K562 (cell line): ENCODE measurements at regions not wholly inside any gene's neighbourhood (a gene's known extent, or its start where the extent isn't known, plus 50 kb on each side); places are given as distances from the start of the nearest gene placed in this dataset.

ENCODE experiments used
- BDP1 ChIP-seq: IDR thresholded peaks from 3 replicates; pipeline ENCODE4 v1.6.1; 2011; ENCODE audit not compliant: insufficient read length, insufficient read depth
- GTF2A2 ChIP-seq: IDR thresholded peaks from 2 replicates; pipeline ENCODE4 v1.6.1; 2016; ENCODE audit warnings: mild to moderate bottlenecking, missing genetic modification characterization, missing compliant biosample characterization
- KLF1 ChIP-seq: fragments of 450-650 bp; IDR thresholded peaks from 2 replicates; pipeline ENCODE4 v1.6.1; 2016; ENCODE audit warnings: missing genetic modification characterization, missing compliant biosample characterization
- NBN ChIP-seq: fragments of 450-650 bp; IDR thresholded peaks from 2 replicates; pipeline ENCODE4 v1.6.1; 2016; ENCODE audit warnings: low read depth, mild to moderate bottlenecking
- NFIC ChIP-seq: fragments of 450-650 bp; IDR thresholded peaks from 2 replicates; pipeline ENCODE4 v1.6.1; 2017; ENCODE audit warnings: mild to moderate bottlenecking, inconsistent platforms
- PRPF4 ChIP-seq: fragments of 200-400 bp; formaldehyde crosslinking; IDR thresholded peaks from one replicate; pipeline ENCODE4 v1.6.1; 2017; ENCODE audit warnings: low read length, low read depth, mild to moderate bottlenecking; ENCODE audit not compliant: insufficient read depth, poor library complexity, severe bottlenecking
- TAF15 ChIP-seq: fragments of 200-400 bp; formaldehyde crosslinking; IDR thresholded peaks from 2 replicates; pipeline ENCODE4 v1.6.1; 2017; ENCODE audit warnings: mild to moderate bottlenecking, low read depth, low read length, moderate library complexity
- TBL1XR1 ChIP-seq, 2 experiments: IDR thresholded peaks; 2 replicates each; pipeline ENCODE4 v1.6.1; 2012; ENCODE audit warnings: improper control_type of control experiment in 2 of 2, low read length in 2 of 2, mild to moderate bottlenecking in 1 of 2
- TRIM24 ChIP-seq, 2 experiments: fragments of 450-650 bp; IDR thresholded peaks; 2 replicates each; pipeline ENCODE4 v1.6.1; 2016
- ZC3H4 ChIP-seq: sonication (generic); formaldehyde crosslinking; IDR thresholded peaks from 2 replicates; pipeline ENCODE4 v1.9.0; 2021; ENCODE audit warnings: missing genetic modification reagents, borderline replicate concordance
- ZNF175 ChIP-seq: fragments of 200-800 bp; sonication (Bioruptor generic); IDR thresholded peaks from 2 replicates; pipeline ENCODE4 v1.6.1; 2016; ENCODE audit warnings: low read depth, mild to moderate bottlenecking, missing genetic modification characterization, missing compliant biosample characterization
- ZNF23 ChIP-seq: fragments of 250-450 bp; sonication (Bioruptor Pico); IDR thresholded peaks from 2 replicates; pipeline ENCODE4 v1.4.0; 2020; ENCODE audit warnings: mild to moderate bottlenecking
- ZNF316 ChIP-seq: fragments of 450-650 bp; IDR thresholded peaks from 2 replicates; pipeline ENCODE4 v1.6.1; 2016
- ZNF551 ChIP-seq: fragments of 250-450 bp; sonication (Bioruptor Pico); IDR thresholded peaks from 2 replicates; pipeline ENCODE4 v1.5.0; 2021; ENCODE audit warnings: mild to moderate bottlenecking, moderate library complexity
- ZNF586 ChIP-seq: fragments of 450-650 bp; formaldehyde crosslinking; conservative IDR thresholded peaks from 2 replicates; pipeline ENCODE4 v1.4.0; 2020; ENCODE audit warnings: mild to moderate bottlenecking, moderate library complexity
- ZNF707 ChIP-seq: fragments of 250-450 bp; sonication (Bioruptor Pico); conservative IDR thresholded peaks from 2 replicates; pipeline ENCODE4 v1.8.0; 2022; ENCODE audit warnings: inconsistent platforms, mild to moderate bottlenecking, moderate library complexity
- ZNF830 ChIP-seq: fragments of 250-450 bp; sonication (Bioruptor Pico); IDR thresholded peaks from 2 replicates; pipeline ENCODE4 v1.5.0; 2021; ENCODE audit warnings: mild to moderate bottlenecking
- TF ChIP-seq, protein P1 (sequence below): sonication (generic); formaldehyde crosslinking; IDR thresholded peaks from 2 replicates; pipeline ENCODE4 v1.8.0; 2023; ENCODE audit warnings: mild to moderate bottlenecking, missing genetic modification reagents
- TF ChIP-seq, protein P2 (sequence below): sonication (generic); formaldehyde crosslinking; IDR thresholded peaks from 2 replicates; pipeline ENCODE4 v1.8.0; 2022; ENCODE audit warnings: missing genetic modification reagents, mild to moderate bottlenecking, borderline replicate concordance
- TF ChIP-seq, protein P3 (sequence below): sonication (generic); formaldehyde crosslinking; IDR thresholded peaks from 2 replicates; pipeline ENCODE4 v1.8.1; 2023; ENCODE audit warnings: missing genetic modification reagents, mild to moderate bottlenecking, borderline replicate concordance
- TF ChIP-seq, protein P4 (sequence below): sonication (generic); formaldehyde crosslinking; IDR thresholded peaks from 2 replicates; pipeline ENCODE4 v1.8.0; 2022; ENCODE audit warnings: missing genetic modification reagents, mild to moderate bottlenecking, moderate library complexity, borderline replicate concordance

DNA sequence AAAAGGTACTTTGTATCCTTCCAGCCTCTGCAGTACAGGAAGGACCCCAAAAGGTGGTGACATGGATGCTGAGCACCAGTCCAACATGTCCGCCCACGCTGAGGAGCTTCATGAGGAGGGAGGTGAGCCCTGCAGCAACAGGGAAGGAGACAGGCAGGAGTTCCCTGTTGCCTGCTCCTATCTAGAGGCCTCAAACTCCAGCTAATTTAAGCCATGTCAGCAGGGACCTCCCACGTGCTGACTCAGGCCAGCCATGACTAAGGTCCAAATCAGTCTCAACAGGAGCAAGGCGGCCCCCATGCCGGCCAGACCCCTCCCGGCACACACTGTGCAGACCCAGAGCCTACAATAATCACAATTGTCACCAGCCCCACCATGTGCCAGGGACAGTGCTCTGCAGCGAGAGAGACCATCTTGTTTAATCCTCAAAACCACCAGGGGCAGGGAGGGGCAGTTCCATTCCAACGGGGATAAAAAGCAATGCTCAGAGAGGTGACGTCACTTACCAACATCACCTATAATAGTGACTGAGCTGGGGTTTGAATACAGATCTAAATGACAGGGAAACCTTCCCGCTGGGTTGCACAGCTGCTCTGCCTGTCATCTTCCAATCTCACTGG lies 54.5 kb upstream of the GATA2 start (continued):
- TF ChIP-seq ZNF830 (no peak), TBL1XR1 (IDR thresholded peaks at IDR 0.05; ENCODE audit: low read length in 2 of 2) (peak in 1 of 2 experiments; percentile 43; a peak in 1 of 4 replicates), ZNF586 (CRISPR knock-in tag) (no peak), TRIM24 (IDR thresholded peaks at IDR 0.05) (peak; percentile 10 to 13; a peak in 1 of 4 replicates), ZNF316 (peak; percentile 99), ZNF707 (CRISPR knock-in tag) (no peak), ZNF551 (CRISPR knock-in tag) (no peak), ZNF23 (CRISPR knock-in tag) (no peak), ZNF175 (CRISPR knock-in tag) (peak; percentile 82), TAF15 (no peak), BDP1 (no peak), ZC3H4 (CRISPR knock-in tag) (no peak), KLF1 (tag) (no peak), NFIC (peak; percentile 11; the same call in 1 of the 2 replicates), NBN (peak; percentile 43; the same call in 1 of the 2 replicates), GTF2A2 (tag) (no peak), PRPF4 (no peak)
- TF ChIP-seq, protein P1, sequence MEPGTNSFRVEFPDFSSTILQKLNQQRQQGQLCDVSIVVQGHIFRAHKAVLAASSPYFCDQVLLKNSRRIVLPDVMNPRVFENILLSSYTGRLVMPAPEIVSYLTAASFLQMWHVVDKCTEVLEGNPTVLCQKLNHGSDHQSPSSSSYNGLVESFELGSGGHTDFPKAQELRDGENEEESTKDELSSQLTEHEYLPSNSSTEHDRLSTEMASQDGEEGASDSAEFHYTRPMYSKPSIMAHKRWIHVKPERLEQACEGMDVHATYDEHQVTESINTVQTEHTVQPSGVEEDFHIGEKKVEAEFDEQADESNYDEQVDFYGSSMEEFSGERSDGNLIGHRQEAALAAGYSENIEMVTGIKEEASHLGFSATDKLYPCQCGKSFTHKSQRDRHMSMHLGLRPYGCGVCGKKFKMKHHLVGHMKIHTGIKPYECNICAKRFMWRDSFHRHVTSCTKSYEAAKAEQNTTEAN (CRISPR knock-in tag), result no peak
- TF ChIP-seq, protein P2, sequence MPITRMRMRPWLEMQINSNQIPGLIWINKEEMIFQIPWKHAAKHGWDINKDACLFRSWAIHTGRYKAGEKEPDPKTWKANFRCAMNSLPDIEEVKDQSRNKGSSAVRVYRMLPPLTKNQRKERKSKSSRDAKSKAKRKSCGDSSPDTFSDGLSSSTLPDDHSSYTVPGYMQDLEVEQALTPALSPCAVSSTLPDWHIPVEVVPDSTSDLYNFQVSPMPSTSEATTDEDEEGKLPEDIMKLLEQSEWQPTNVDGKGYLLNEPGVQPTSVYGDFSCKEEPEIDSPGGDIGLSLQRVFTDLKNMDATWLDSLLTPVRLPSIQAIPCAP, result no peak
- TF ChIP-seq, protein P3, sequence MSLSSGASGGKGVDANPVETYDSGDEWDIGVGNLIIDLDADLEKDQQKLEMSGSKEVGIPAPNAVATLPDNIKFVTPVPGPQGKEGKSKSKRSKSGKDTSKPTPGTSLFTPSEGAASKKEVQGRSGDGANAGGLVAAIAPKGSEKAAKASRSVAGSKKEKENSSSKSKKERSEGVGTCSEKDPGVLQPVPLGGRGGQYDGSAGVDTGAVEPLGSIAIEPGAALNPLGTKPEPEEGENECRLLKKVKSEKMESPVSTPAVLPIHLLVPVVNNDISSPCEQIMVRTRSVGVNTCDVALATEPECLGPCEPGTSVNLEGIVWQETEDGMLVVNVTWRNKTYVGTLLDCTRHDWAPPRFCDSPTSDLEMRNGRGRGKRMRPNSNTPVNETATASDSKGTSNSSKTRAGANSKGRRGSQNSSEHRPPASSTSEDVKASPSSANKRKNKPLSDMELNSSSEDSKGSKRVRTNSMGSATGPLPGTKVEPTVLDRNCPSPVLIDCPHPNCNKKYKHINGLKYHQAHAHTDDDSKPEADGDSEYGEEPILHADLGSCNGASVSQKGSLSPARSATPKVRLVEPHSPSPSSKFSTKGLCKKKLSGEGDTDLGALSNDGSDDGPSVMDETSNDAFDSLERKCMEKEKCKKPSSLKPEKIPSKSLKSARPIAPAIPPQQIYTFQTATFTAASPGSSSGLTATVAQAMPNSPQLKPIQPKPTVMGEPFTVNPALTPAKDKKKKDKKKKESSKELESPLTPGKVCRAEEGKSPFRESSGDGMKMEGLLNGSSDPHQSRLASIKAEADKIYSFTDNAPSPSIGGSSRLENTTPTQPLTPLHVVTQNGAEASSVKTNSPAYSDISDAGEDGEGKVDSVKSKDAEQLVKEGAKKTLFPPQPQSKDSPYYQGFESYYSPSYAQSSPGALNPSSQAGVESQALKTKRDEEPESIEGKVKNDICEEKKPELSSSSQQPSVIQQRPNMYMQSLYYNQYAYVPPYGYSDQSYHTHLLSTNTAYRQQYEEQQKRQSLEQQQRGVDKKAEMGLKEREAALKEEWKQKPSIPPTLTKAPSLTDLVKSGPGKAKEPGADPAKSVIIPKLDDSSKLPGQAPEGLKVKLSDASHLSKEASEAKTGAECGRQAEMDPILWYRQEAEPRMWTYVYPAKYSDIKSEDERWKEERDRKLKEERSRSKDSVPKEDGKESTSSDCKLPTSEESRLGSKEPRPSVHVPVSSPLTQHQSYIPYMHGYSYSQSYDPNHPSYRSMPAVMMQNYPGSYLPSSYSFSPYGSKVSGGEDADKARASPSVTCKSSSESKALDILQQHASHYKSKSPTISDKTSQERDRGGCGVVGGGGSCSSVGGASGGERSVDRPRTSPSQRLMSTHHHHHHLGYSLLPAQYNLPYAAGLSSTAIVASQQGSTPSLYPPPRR (CRISPR knock-in tag), result no peak
- TF ChIP-seq, protein P4, sequence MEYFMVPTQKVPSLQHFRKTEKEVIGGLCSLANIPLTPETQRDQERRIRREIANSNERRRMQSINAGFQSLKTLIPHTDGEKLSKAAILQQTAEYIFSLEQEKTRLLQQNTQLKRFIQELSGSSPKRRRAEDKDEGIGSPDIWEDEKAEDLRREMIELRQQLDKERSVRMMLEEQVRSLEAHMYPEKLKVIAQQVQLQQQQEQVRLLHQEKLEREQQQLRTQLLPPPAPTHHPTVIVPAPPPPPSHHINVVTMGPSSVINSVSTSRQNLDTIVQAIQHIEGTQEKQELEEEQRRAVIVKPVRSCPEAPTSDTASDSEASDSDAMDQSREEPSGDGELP, result peak; percentile 53; the same call in 1 of the 2 replicates
